Mesothelial cell of epicardium (in vitro differentiated cells): ENCODE measurements at regions not wholly inside any gene's neighbourhood (a gene's known extent, or its start where the extent isn't known, plus 50 kb on each side); places are given as distances from the start of the nearest gene placed in this dataset.

Experiments
- DNase-seq, 2 experiments: peaks; one replicate each; pipeline ENCODE4 v3.0.0; 2021; ENCODE audit warnings: low spot score in 2 of 2; ENCODE audit not compliant: unreplicated experiment in 2 of 2
- H3K27ac Mint-ChIP-seq: 2 replicates; pipeline ENCODE4 v1.8.0; 2021; ENCODE audit warnings: mixed read lengths
- H3K27me3 Mint-ChIP-seq: 2 replicates; pipeline ENCODE4 v1.8.0; 2021; ENCODE audit warnings: low read depth, mixed read lengths
- H3K36me3 Mint-ChIP-seq: 2 replicates; pipeline ENCODE4 v1.8.0; 2021; ENCODE audit warnings: mixed read lengths
- H3K4me1 Mint-ChIP-seq: 2 replicates; pipeline ENCODE4 v1.8.0; 2021; ENCODE audit warnings: mixed read lengths
- H3K4me3 Mint-ChIP-seq: 2 replicates; pipeline ENCODE4 v1.8.0; 2021; ENCODE audit warnings: mild to moderate bottlenecking, moderate library complexity, mixed read lengths
- H3K9me3 Mint-ChIP-seq: 2 replicates; pipeline ENCODE4 v1.8.0; 2021; ENCODE audit warnings: mixed read lengths
- TF ChIP-seq, protein P1 (sequence below): fragments of 200-600 bp; sonication (generic); IDR thresholded peaks from one replicate; pipeline ENCODE4 v1.5.0; 2021; ENCODE audit warnings: antibody characterized with exemption; ENCODE audit not compliant: unreplicated experiment

DNA sequence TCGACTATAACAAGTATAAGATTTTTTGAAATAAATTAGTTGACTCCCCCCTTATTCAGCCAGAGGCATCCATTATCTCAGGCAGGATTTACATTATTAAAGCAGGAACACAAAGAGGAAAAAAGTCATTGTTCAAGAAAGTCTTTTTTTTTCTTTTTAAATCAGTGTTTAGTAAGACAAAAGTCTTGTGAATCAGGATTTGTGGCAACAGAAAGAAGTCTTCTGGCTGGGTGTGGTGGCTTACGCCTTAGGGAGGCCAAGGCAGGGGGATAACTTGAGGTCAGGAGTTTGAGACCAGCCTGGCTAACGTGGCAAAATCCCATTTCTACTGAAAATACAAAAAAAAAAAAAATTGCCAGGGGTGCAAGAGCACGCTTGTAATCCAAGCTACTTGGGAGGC is 505.5 kb downstream of the LMO4 start:
- H3K9me3 Mint-ChIP-seq = peaks cover 9% of the 10 kb centered on the region
- peaks cover 21% of the 10 kb centered on the region for H3K4me1 Mint-ChIP-seq
- TF ChIP-seq, protein P1, sequence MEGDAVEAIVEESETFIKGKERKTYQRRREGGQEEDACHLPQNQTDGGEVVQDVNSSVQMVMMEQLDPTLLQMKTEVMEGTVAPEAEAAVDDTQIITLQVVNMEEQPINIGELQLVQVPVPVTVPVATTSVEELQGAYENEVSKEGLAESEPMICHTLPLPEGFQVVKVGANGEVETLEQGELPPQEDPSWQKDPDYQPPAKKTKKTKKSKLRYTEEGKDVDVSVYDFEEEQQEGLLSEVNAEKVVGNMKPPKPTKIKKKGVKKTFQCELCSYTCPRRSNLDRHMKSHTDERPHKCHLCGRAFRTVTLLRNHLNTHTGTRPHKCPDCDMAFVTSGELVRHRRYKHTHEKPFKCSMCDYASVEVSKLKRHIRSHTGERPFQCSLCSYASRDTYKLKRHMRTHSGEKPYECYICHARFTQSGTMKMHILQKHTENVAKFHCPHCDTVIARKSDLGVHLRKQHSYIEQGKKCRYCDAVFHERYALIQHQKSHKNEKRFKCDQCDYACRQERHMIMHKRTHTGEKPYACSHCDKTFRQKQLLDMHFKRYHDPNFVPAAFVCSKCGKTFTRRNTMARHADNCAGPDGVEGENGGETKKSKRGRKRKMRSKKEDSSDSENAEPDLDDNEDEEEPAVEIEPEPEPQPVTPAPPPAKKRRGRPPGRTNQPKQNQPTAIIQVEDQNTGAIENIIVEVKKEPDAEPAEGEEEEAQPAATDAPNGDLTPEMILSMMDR = no peak
- DNase-seq = no peak
- H3K4me3 Mint-ChIP-seq = no peak overlapping the region
- no peaks in the 10 kb centered on the region for H3K27me3 Mint-ChIP-seq
- H3K36me3 Mint-ChIP-seq = no peaks in the 10 kb centered on the region
- H3K27ac Mint-ChIP-seq = peak overlapping the region; percentile 25

DNA sequence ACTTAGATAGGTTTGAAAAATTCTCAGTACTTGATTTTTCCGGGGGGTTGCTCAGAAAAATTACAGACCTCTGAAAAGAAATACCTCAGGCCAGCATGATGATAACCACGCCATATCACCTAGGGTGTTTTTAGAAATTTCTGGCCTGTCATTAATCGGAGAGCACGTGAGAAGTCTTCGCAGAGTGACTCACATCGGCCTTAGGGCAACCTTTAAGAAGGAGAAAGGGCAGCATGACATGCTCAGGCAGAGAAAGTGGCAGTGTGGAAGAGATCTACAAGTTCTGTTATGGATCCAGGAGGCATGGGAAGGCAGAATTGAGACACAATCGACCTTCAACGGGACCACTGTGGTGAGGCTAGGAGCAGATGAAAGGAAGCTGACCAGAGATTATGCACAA is 506.3 kb downstream of the LMO4 start:
- DNase-seq = no peak
- Mint-ChIP-seq H3K4me1 (peaks cover 21% of the 10 kb centered on the region), H3K27me3 (no peaks in the 10 kb centered on the region), H3K9me3 (peaks cover 12% of the 10 kb centered on the region), H3K27ac (no peak overlapping the region), H3K4me3 (no peak overlapping the region), H3K36me3 (no peaks in the 10 kb centered on the region)
- TF ChIP-seq, protein P1 = no peak

DNA sequence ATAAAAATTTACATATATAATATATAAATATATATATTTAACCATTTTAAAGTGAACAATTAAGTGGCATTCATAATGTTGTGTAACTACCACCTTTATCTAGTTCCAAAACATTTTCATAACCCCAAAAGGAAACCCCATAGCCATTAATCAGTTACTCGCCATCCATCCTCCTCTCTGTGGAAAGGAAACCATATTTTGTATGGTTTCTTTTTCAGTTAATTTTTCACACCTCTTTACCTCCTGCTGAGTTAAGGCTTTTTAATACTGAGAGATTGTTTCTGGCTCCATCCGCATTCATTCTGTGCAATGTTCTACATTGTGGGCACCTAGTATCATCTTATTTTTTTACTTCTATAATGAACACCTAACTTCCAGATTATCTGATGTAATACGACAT is 512.1 kb downstream of the LMO4 start:
- no peak for DNase-seq

GRCh38 chr1:87841332-87841731 is 512.7 kb downstream of the LMO4 start:
- Mint-ChIP-seq H3K36me3 (no peaks in the 10 kb centered on the region), H3K27ac (no peak overlapping the region), H3K27me3 (no peaks in the 10 kb centered on the region), H3K4me1 (peaks cover 15% of the 10 kb centered on the region), H3K4me3 (no peak overlapping the region), H3K9me3 (peaks cover 13% of the 10 kb centered on the region)
- no peak for DNase-seq
- TF ChIP-seq, protein P1 = no peak

More for the DNA sequence above, 512.1 kb downstream of the LMO4 start:
- Mint-ChIP-seq H3K27me3 (no peaks in the 10 kb centered on the region), H3K4me1 (peaks cover 15% of the 10 kb centered on the region), H3K27ac (no peak overlapping the region), H3K4me3 (no peak overlapping the region), H3K9me3 (peaks cover 13% of the 10 kb centered on the region), H3K36me3 (no peaks in the 10 kb centered on the region)
- TF ChIP-seq, protein P1 = no peak

GRCh38 chr1:87842156-87842555 is 513.5 kb downstream of the LMO4 start:
- H3K4me1 Mint-ChIP-seq = peaks cover 15% of the 10 kb centered on the region
- H3K4me3 Mint-ChIP-seq = no peak overlapping the region
- no peaks in the 10 kb centered on the region for H3K36me3 Mint-ChIP-seq
- peak overlapping the region; percentile 4 for H3K27ac Mint-ChIP-seq
- TF ChIP-seq, protein P1 = no peak
- no peaks in the 10 kb centered on the region for H3K27me3 Mint-ChIP-seq
- H3K9me3 Mint-ChIP-seq = peaks cover 13% of the 10 kb centered on the region
- DNase-seq = no peak

DNA sequence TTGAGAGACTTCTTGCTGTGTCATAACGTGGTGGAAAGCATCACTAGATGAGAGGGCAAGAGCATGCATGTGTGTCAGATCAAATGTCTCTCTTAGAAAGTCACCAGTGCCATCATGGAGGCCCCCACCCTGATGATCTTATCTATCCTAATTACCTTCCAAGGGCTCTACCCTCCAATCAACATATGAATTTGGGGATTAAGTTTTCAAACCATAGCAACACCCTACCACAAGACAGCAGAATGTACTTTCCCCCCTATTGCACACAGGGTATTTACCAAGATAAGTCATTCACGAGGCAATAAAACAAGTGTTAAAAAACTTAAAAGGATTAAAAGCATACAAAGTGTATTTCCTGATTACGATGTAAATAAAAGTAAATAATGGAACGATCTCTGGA is 515.6 kb downstream of the LMO4 start:
- Mint-ChIP-seq H3K27ac (no peak overlapping the region), H3K9me3 (peaks cover 13% of the 10 kb centered on the region)

More for the DNA sequence above, 515.6 kb downstream of the LMO4 start:
- TF ChIP-seq, protein P1 = no peak
- DNase-seq = no peak
- Mint-ChIP-seq H3K4me3 (no peak overlapping the region), H3K4me1 (peaks cover 22% of the 10 kb centered on the region), H3K36me3 (no peaks in the 10 kb centered on the region), H3K27me3 (no peaks in the 10 kb centered on the region)
